Fibroblast of lung (primary cell): ENCODE measurements at regions not wholly inside any gene's neighbourhood (a gene's known extent, or its start where the extent isn't known, plus 50 kb on each side); places are given as distances from the start of the nearest gene placed in this dataset.
A peak's percentile ranks its signal among the peaks of the same experiment; 100 is the strongest.

Experiments
- DNase-seq, 2 donors: peaks; one replicate each; pipeline versions ENCODE4 v3.0.0 to v3.0.0-alpha.2; 2010; ENCODE audit warnings: low read depth in 2 of 2
- H2AFZ ChIP-seq: 2 replicates; pipeline ENCODE4 v1.5.1; 2012; ENCODE audit warnings: low read length, control low read depth, inconsistent platforms
- H3K27ac ChIP-seq: 2 replicates; pipeline ENCODE4 v1.5.1; 2011; ENCODE audit warnings: low read length, control low read depth; ENCODE audit not compliant: insufficient read depth
- H3K27me3 ChIP-seq: 2 replicates; pipeline ENCODE4 v1.5.1; 2011; ENCODE audit warnings: mild to moderate bottlenecking, low read length; ENCODE audit not compliant: control insufficient read depth, insufficient read depth
- H3K36me3 ChIP-seq: 2 replicates; pipeline ENCODE4 v1.5.1; 2011; ENCODE audit warnings: low read length; ENCODE audit not compliant: control insufficient read depth, insufficient read depth
- H3K4me1 ChIP-seq: 2 replicates; pipeline ENCODE4 v1.5.1; 2011; ENCODE audit warnings: low read length; ENCODE audit not compliant: control insufficient read depth, insufficient read depth; ENCODE audit errors: extremely low read depth
- H3K4me2 ChIP-seq: 2 replicates; pipeline ENCODE4 v1.5.1; 2011; ENCODE audit warnings: low read length, control low read depth; ENCODE audit not compliant: insufficient read depth; ENCODE audit errors: extremely low read depth
- H3K4me3 ChIP-seq, 4 experiments: fragments of 200-600 bp in 1 of 4; sonication (generic) in 1 of 4; replicated peaks in 1 of 4; 2 replicates each; pipeline ENCODE4 v1.5.1; 2011 to 2016; ENCODE audit warnings: low read length in 4 of 4, low read depth in 3 of 4, mild to moderate bottlenecking in 3 of 4, control low read depth in 2 of 4, inconsistent platforms in 1 of 4, mixed read lengths in 1 of 4; ENCODE audit not compliant: insufficient read depth in 1 of 4; ENCODE audit errors: control extremely low read depth in 1 of 4
- H3K79me2 ChIP-seq: 2 replicates; pipeline ENCODE4 v1.5.1; 2012; ENCODE audit warnings: mild to moderate bottlenecking, low read length, inconsistent platforms; ENCODE audit not compliant: control insufficient read depth, insufficient read depth
- H3K9ac ChIP-seq: 2 replicates; pipeline ENCODE4 v1.5.1; 2011; ENCODE audit warnings: mild to moderate bottlenecking, low read length, control low read depth; ENCODE audit not compliant: insufficient read depth
- H3K9me3 ChIP-seq: 2 replicates; pipeline ENCODE4 v1.5.1; 2012; ENCODE audit warnings: low read depth, low read length; ENCODE audit not compliant: control insufficient read depth, insufficient read depth
- H4K20me1 ChIP-seq: 2 replicates; pipeline ENCODE4 v1.5.1; 2011; ENCODE audit warnings: low read length; ENCODE audit not compliant: control insufficient read depth, insufficient read depth; ENCODE audit errors: extremely low read depth
- EZH2 ChIP-seq: IDR thresholded peaks from 2 replicates; pipeline ENCODE4 v1.5.1; 2012; ENCODE audit warnings: low read length, control low read depth, mild to moderate bottlenecking; ENCODE audit errors: missing control alignments
- TF ChIP-seq, protein P1 (sequence below), 2 donors: IDR thresholded peaks in 1 of 2; conservative IDR thresholded peaks in 1 of 2; 1 replicate in 1 of 2; 2 replicates in 1 of 2; pipeline ENCODE4 v1.5.1; 2011 to 2012; ENCODE audit warnings: low read length in 2 of 2, control low read depth in 1 of 2, inconsistent platforms in 1 of 2, low read depth in 1 of 2, mild to moderate bottlenecking in 1 of 2

DNA sequence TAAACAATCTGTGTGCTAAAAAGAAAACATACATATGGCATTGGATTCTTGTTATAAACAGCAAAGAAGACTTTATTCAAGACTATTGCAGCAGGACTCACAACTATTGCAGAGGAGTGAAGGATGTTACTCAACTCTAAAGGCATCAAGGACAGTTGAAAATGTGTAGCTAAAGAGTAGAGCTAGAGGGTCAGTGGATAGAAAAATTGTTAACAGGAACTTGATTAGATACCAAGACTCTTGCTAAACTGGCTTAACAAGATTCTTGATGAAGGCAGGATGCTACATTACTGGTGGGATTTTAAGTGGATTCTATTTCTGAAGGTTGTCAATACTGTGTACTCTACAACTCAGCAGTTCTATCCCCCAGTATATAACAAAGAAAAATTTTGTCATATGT is 1183.3 kb downstream of the SLITRK1 start:
- no peak overlapping the region for H3K9ac ChIP-seq
- no peak overlapping the region for H3K27ac ChIP-seq
- no peaks in the 10 kb centered on the region for H4K20me1 ChIP-seq
- H3K79me2 ChIP-seq: no peaks in the 10 kb centered on the region
- no peaks in the 10 kb centered on the region for H3K9me3 ChIP-seq
- H2AFZ ChIP-seq: no peak overlapping the region
- DNase-seq: peak in 1 of 2 donors; percentile 34
- H3K27me3 ChIP-seq: no peaks in the 10 kb centered on the region
- no peak for TF ChIP-seq EZH2
- TF ChIP-seq, protein P1, sequence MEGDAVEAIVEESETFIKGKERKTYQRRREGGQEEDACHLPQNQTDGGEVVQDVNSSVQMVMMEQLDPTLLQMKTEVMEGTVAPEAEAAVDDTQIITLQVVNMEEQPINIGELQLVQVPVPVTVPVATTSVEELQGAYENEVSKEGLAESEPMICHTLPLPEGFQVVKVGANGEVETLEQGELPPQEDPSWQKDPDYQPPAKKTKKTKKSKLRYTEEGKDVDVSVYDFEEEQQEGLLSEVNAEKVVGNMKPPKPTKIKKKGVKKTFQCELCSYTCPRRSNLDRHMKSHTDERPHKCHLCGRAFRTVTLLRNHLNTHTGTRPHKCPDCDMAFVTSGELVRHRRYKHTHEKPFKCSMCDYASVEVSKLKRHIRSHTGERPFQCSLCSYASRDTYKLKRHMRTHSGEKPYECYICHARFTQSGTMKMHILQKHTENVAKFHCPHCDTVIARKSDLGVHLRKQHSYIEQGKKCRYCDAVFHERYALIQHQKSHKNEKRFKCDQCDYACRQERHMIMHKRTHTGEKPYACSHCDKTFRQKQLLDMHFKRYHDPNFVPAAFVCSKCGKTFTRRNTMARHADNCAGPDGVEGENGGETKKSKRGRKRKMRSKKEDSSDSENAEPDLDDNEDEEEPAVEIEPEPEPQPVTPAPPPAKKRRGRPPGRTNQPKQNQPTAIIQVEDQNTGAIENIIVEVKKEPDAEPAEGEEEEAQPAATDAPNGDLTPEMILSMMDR (conservative IDR thresholded peaks at IDR 0.05 in 1 of 2, IDR thresholded peaks at IDR 0.05 in 1 of 2; ENCODE audit: low read depth in 1 of 2, low read length in 2 of 2): no peak
- no peaks in the 10 kb centered on the region for H3K4me1 ChIP-seq
- H3K4me3 ChIP-seq: no peak overlapping the region
- no peaks in the 10 kb centered on the region for H3K36me3 ChIP-seq
- H3K4me2 ChIP-seq: no peak overlapping the region

DNA sequence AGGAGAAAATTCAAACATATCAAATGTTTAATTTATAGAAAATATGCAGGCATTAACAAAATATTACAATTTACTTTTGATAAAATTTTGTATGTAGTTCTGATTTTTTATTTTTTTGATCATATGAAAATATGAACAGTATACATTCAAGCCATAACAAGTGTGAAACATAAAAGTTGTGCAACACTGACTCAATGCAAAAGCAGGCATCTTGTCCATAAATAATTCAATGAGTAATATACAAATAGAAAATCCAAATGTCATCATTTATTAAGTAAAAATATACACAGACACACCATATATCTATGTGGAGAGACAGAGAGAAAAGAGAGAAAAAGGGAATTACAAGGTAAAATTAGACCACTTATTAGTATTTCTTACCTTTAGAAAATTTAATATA is 1183.9 kb downstream of the SLITRK1 start:
- no peak overlapping the region for H2AFZ ChIP-seq
- no peaks in the 10 kb centered on the region for H3K9me3 ChIP-seq
- no peaks in the 10 kb centered on the region for H3K79me2 ChIP-seq
- no peaks in the 10 kb centered on the region for H3K4me1 ChIP-seq
- no peaks in the 10 kb centered on the region for H3K27me3 ChIP-seq
- no peaks in the 10 kb centered on the region for H4K20me1 ChIP-seq
- H3K36me3 ChIP-seq: no peaks in the 10 kb centered on the region
- no peak overlapping the region for H3K27ac ChIP-seq
- H3K9ac ChIP-seq: no peak overlapping the region
- H3K4me2 ChIP-seq: no peak overlapping the region
- DNase-seq: peak in 1 of 2 donors; percentile 51
- TF ChIP-seq, protein P1 (conservative IDR thresholded peaks at IDR 0.05 in 1 of 2, IDR thresholded peaks at IDR 0.05 in 1 of 2; ENCODE audit: low read depth in 1 of 2, low read length in 2 of 2): no peak
- no peak for TF ChIP-seq EZH2
- H3K4me3 ChIP-seq: no peak overlapping the region

DNA sequence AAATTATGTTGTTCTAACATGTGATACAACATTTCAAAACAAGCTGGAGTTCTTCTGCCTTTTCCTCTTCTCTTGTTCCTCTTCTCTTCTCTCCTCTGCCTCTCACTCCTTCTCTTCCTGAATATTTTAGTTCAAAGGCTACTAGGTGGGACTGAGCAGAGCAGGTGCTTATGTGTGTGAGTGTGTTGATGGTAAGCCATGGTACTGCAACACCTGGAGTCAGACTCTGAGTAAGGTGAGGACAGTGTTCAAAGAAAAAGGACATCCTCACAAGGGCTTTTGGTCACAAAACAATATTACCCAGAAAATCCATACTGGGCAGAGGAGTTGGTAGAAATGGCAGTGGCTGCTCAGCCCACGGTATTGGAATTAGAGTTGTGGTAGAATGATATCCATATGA is 1188.7 kb downstream of the SLITRK1 start:
- H3K9me3 ChIP-seq: no peaks in the 10 kb centered on the region
- no peak overlapping the region for H3K4me2 ChIP-seq
- no peak overlapping the region for H3K9ac ChIP-seq
- no peaks in the 10 kb centered on the region for H3K79me2 ChIP-seq
- H2AFZ ChIP-seq: no peak overlapping the region
- TF ChIP-seq, protein P1 (conservative IDR thresholded peaks at IDR 0.05 in 1 of 2, IDR thresholded peaks at IDR 0.05 in 1 of 2; ENCODE audit: low read depth in 1 of 2, low read length in 2 of 2): no peak
- TF ChIP-seq EZH2: no peak
- no peak for DNase-seq
- no peaks in the 10 kb centered on the region for H3K27me3 ChIP-seq
- no peak overlapping the region for H3K27ac ChIP-seq
- H3K36me3 ChIP-seq: no peaks in the 10 kb centered on the region
- H3K4me1 ChIP-seq: no peaks in the 10 kb centered on the region
- no peak overlapping the region for H3K4me3 ChIP-seq
- no peaks in the 10 kb centered on the region for H4K20me1 ChIP-seq
